Progenitor cell of endocrine pancreas (in vitro differentiated cells): ENCODE measurements at regions not wholly inside any gene's neighbourhood (a gene's known extent, or its start where the extent isn't known, plus 50 kb on each side); places are given as distances from the start of the nearest gene placed in this dataset.

Experiments
- DNase-seq: peaks from one replicate; pipeline ENCODE4 v3.0.0; 2021; ENCODE audit warnings: low spot score; ENCODE audit not compliant: unreplicated experiment
- H3K27ac Mint-ChIP-seq: 2 replicates; pipeline ENCODE4 v1.8.0; 2021; ENCODE audit warnings: mild to moderate bottlenecking, moderate library complexity, mixed read lengths
- H3K27me3 Mint-ChIP-seq: 2 replicates; pipeline ENCODE4 v1.8.0; 2021; ENCODE audit warnings: mixed read lengths
- H3K36me3 Mint-ChIP-seq: 2 replicates; pipeline ENCODE4 v1.8.0; 2022; ENCODE audit warnings: mixed read lengths; ENCODE audit not compliant: insufficient read depth
- H3K4me1 Mint-ChIP-seq: 2 replicates; pipeline ENCODE4 v1.8.0; 2021; ENCODE audit warnings: low read depth, mixed read lengths
- H3K4me3 Mint-ChIP-seq: 2 replicates; pipeline ENCODE4 v1.8.0; 2021; ENCODE audit warnings: low read depth, mild to moderate bottlenecking, moderate library complexity, mixed read lengths
- H3K9me3 Mint-ChIP-seq: 2 replicates; pipeline ENCODE4 v1.8.0; 2021; ENCODE audit warnings: low read depth, mixed read lengths
- TF ChIP-seq, protein P1 (sequence below): fragments of 200-600 bp; sonication (generic); IDR thresholded peaks from one replicate; pipeline ENCODE4 v1.5.0; 2021; ENCODE audit warnings: antibody characterized with exemption, mild to moderate bottlenecking; ENCODE audit not compliant: unreplicated experiment

DNA sequence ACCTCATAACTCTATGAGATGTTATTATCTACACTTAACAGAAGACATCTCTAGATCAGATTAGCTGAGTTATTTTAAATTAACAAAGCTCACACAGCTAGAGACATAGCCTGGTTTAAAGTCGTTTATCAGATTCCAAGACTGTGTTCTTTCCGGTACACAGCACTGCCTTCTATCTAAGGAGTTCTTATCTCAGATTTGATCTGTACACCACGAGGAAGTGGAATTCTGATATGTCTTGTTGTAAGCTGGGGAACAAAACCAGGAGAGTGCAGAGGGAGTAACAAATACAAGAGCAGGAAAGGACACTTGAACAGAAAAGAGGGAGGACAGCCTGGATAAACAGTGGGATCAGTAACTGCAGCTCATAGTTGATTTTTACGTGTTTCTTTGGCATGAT is 61.7 kb upstream of the KCNMB2 start:
- Mint-ChIP-seq H3K27me3 (no peaks in the 10 kb centered on the region), H3K27ac (no peak overlapping the region), H3K9me3 (no peaks in the 10 kb centered on the region), H3K4me1 (peaks cover 12% of the 10 kb centered on the region), H3K36me3 (no peaks in the 10 kb centered on the region), H3K4me3 (no peak overlapping the region)
- TF ChIP-seq, protein P1, sequence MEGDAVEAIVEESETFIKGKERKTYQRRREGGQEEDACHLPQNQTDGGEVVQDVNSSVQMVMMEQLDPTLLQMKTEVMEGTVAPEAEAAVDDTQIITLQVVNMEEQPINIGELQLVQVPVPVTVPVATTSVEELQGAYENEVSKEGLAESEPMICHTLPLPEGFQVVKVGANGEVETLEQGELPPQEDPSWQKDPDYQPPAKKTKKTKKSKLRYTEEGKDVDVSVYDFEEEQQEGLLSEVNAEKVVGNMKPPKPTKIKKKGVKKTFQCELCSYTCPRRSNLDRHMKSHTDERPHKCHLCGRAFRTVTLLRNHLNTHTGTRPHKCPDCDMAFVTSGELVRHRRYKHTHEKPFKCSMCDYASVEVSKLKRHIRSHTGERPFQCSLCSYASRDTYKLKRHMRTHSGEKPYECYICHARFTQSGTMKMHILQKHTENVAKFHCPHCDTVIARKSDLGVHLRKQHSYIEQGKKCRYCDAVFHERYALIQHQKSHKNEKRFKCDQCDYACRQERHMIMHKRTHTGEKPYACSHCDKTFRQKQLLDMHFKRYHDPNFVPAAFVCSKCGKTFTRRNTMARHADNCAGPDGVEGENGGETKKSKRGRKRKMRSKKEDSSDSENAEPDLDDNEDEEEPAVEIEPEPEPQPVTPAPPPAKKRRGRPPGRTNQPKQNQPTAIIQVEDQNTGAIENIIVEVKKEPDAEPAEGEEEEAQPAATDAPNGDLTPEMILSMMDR = no peak
- no peak for DNase-seq

DNA sequence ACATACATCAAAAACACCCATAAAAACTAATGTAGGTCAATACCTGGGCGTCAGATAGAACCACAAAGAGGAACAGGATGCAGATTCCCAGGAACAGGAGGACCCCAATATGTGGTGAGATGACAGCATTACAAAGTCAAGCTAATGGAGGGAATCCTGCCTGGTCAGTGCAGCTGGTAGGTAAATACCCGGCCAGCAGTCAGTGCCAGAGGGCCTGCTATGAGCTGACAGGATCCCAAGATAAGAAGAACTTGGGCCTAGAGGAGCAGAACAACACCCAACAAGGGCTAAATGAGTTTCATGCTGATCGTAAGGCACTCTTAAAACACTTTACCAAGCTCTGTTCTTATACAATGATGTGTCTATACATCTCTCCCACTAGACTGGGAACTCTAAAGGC is 61.2 kb upstream of the KCNMB2 start:
- Mint-ChIP-seq H3K4me3 (no peak overlapping the region), H3K36me3 (no peaks in the 10 kb centered on the region), H3K9me3 (no peaks in the 10 kb centered on the region), H3K27me3 (no peaks in the 10 kb centered on the region), H3K4me1 (peaks cover 12% of the 10 kb centered on the region), H3K27ac (no peak overlapping the region)
- TF ChIP-seq, protein P1 = no peak
- DNase-seq = no peak

DNA sequence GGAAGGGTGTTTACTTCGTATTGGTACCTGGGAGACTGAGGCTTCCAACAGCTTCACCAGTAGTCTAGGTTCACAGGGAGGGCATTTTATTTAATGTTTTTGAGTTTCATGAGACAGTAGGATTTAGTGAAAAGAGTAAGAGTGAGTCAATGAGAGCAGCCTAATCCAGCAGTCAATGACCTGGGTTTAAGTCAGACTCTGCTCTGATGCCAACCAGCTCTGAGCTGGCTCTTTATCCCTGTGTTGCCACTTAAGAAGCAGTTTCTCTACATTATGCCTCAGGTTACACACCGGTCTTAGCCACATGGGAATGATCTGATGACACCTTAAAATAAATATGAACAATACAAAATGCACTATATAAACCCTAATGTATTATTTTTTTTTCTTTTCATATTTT is 59.4 kb upstream of the KCNMB2 start:
- no peak overlapping the region for H3K4me3 Mint-ChIP-seq
- peaks cover 12% of the 10 kb centered on the region for H3K4me1 Mint-ChIP-seq
- TF ChIP-seq, protein P1 = no peak
- H3K27ac Mint-ChIP-seq = no peak overlapping the region
- no peaks in the 10 kb centered on the region for H3K9me3 Mint-ChIP-seq
- no peak for DNase-seq
- peaks cover 9% of the 10 kb centered on the region for H3K27me3 Mint-ChIP-seq
- H3K36me3 Mint-ChIP-seq = no peaks in the 10 kb centered on the region

DNA sequence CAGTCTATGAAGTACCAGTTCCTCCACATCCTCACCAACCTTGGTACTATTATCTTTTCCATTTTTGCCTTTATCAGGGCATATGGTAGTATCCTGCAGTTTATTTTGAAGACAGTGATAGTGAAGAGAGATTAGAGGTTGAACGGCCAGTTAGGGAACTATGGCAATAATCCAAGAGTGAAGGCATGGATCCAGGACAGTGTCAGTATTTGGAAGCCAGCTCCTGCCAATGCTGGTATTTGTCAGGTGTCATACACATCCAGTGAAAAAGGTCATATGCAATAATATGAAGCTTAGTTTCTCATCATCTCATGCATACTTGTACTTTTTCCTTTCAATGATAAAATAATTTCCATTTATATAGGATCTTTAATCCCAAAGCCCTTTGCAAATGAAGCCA is 56.8 kb upstream of the KCNMB2 start:
- H3K27me3 Mint-ChIP-seq = peaks cover 9% of the 10 kb centered on the region
- no peaks in the 10 kb centered on the region for H3K36me3 Mint-ChIP-seq
- no peak for DNase-seq
- H3K9me3 Mint-ChIP-seq = no peaks in the 10 kb centered on the region
- peaks cover 10% of the 10 kb centered on the region for H3K4me1 Mint-ChIP-seq
- H3K27ac Mint-ChIP-seq = no peak overlapping the region
- TF ChIP-seq, protein P1 = no peak
- no peak overlapping the region for H3K4me3 Mint-ChIP-seq

DNA sequence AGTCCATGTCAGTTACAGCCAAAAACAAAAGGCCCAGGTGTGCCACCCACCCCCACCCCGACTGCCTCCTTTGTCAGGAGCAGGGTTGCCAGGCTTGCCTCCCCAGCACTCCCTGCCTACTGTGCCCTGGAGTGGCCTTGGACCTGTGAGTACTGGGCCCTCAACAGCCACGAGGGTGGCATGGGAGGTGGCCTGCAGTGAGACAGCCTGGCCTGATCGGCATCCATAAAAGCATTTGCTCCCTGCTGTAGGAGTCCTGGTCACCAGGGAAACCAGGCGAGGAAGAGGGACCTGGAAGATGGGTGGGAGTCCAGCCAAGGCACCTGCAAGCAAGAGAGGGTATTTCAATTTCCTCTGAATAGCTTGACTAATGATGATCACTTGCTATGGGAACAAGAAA is 56.4 kb upstream of the KCNMB2 start:
- TF ChIP-seq, protein P1 = no peak
- no peak for DNase-seq
- Mint-ChIP-seq H3K27me3 (peaks cover 9% of the 10 kb centered on the region), H3K9me3 (no peaks in the 10 kb centered on the region), H3K27ac (no peak overlapping the region), H3K4me1 (peaks cover 6% of the 10 kb centered on the region), H3K4me3 (no peak overlapping the region), H3K36me3 (no peaks in the 10 kb centered on the region)
